Keratinocyte (primary cell): ENCODE measurements at regions not wholly inside any gene's neighbourhood (a gene's known extent, or its start where the extent isn't known, plus 50 kb on each side); places are given as distances from the start of the nearest gene placed in this dataset.

Experiments used
- CTCF ChIP-seq, 3 experiments: IDR thresholded peaks in 1 of 3; conservative IDR thresholded peaks in 1 of 3; optimal IDR thresholded peaks in 1 of 3; 2 replicates in 2 of 3; 3 replicates in 1 of 3; pipeline versions ENCODE3 to v1.5.1; 2011; ENCODE audit warnings: low read length in 3 of 3, mild to moderate bottlenecking in 3 of 3, moderate library complexity in 2 of 3, control low read depth in 1 of 3, inconsistent platforms in 1 of 3; ENCODE audit not compliant: insufficient read depth in 2 of 3; ENCODE audit errors: extremely low read depth in 1 of 3
- EZH2 ChIP-seq: IDR thresholded peaks from one replicate; pipeline ENCODE4 v1.6.1; 2012; ENCODE audit warnings: inconsistent platforms, mild to moderate bottlenecking, low read length, moderate library complexity

GRCh38 chr17:63095459-63095858 lies 129.4 kb downstream of the TANC2 start:
- TF ChIP-seq CTCF (optimal IDR thresholded peaks at IDR 0.05 in 1 of 3, IDR thresholded peaks at IDR 0.05 in 1 of 3, conservative IDR thresholded peaks at IDR 0.05 in 1 of 3; ENCODE audit: extremely low read depth in 1 of 3, insufficient read depth in 2 of 3, low read length in 3 of 3) (no peak), EZH2 (no peak)
